Neural progenitor cell (in vitro differentiated cells): ENCODE measurements at regions not wholly inside any gene's neighbourhood (a gene's known extent, or its start where the extent isn't known, plus 50 kb on each side); places are given as distances from the start of the nearest gene placed in this dataset.

Experiments used
- DNase-seq: peaks from one replicate; pipeline ENCODE4 v3.0.0-alpha.2; 2016; ENCODE audit warnings: low spot score
- H2AFZ ChIP-seq: fragments of 200-600 bp; sonication (generic); replicated peaks from 2 replicates; pipeline ENCODE4 v1.6.1; 2016; ENCODE audit warnings: antibody characterized with exemption
- H3F3A ChIP-seq: fragments of 200-600 bp; sonication (generic); 2 replicates; pipeline ENCODE4 v1.6.1; 2016; ENCODE audit warnings: antibody characterized with exemption, low read depth
- H3K27ac ChIP-seq: fragments of 200-600 bp; sonication (generic); 2 replicates; pipeline ENCODE4 v1.5.1; 2016; ENCODE audit warnings: mild to moderate bottlenecking
- H3K27me3 ChIP-seq: fragments of 200-600 bp; sonication (generic); 2 replicates; pipeline ENCODE4 v1.6.1; 2016; ENCODE audit warnings: mild to moderate bottlenecking, moderate library complexity
- H3K36me3 ChIP-seq: fragments of 200-600 bp; sonication (generic); 2 replicates; pipeline ENCODE4 v1.5.1; 2016
- H3K4me1 ChIP-seq: fragments of 200-600 bp; sonication (generic); 2 replicates; pipeline ENCODE4 v1.6.1; 2016; ENCODE audit warnings: mixed run types
- H3K4me2 ChIP-seq: fragments of 200-600 bp; sonication (generic); 2 replicates; pipeline ENCODE4 v1.6.1; 2016
- H3K4me3 ChIP-seq: fragments of 200-600 bp; sonication (generic); 2 replicates; pipeline ENCODE4 v1.5.1; 2016
- H3K79me2 ChIP-seq: fragments of 200-600 bp; sonication (generic); 2 replicates; pipeline ENCODE4 v1.6.1; 2016; ENCODE audit warnings: low read depth
- H3K9ac ChIP-seq: fragments of 200-600 bp; sonication (generic); 2 replicates; pipeline ENCODE4 v1.6.1; 2016
- H3K9me3 ChIP-seq: fragments of 200-600 bp; sonication (generic); 2 replicates; pipeline ENCODE4 v1.5.1; 2016; ENCODE audit warnings: low read depth
- H4K20me1 ChIP-seq: fragments of 200-600 bp; sonication (generic); 2 replicates; pipeline ENCODE4 v1.6.1; 2016; ENCODE audit warnings: low read depth
- H3K27ac Mint-ChIP-seq: 3 replicates; pipeline ENCODE4 v1.8.0; 2021; ENCODE audit warnings: mixed read lengths
- H3K27me3 Mint-ChIP-seq: 2 replicates; pipeline ENCODE4 v1.8.0; 2022; ENCODE audit warnings: low read depth, mild to moderate bottlenecking, inconsistent platforms, moderate library complexity, mixed read lengths; ENCODE audit not compliant: insufficient read depth
- H3K36me3 Mint-ChIP-seq: 3 replicates; pipeline ENCODE4 v1.8.0; 2021; ENCODE audit warnings: mixed read lengths
- H3K4me1 Mint-ChIP-seq: 3 replicates; pipeline ENCODE4 v1.8.0; 2021; ENCODE audit warnings: mixed read lengths
- H3K4me3 Mint-ChIP-seq: 3 replicates; pipeline ENCODE4 v1.8.0; 2021; ENCODE audit warnings: mild to moderate bottlenecking, moderate library complexity, mixed read lengths
- H3K9me3 Mint-ChIP-seq: 3 replicates; pipeline ENCODE4 v1.8.0; 2020; ENCODE audit warnings: mixed read lengths
- CTCF ChIP-seq: fragments of 200-600 bp; sonication (generic); IDR thresholded peaks from 2 replicates; pipeline ENCODE4 v1.5.1; 2017; ENCODE audit warnings: antibody characterized with exemption, mild to moderate bottlenecking
- EZH2 ChIP-seq: fragments of 200-600 bp; sonication (generic); IDR thresholded peaks from 2 replicates; pipeline ENCODE4 v1.6.1; 2017; ENCODE audit warnings: antibody characterized with exemption, mild to moderate bottlenecking, moderate library complexity
- EZH2phosphoT487 ChIP-seq: fragments of 200-600 bp; sonication (generic); IDR thresholded peaks from 2 replicates; pipeline ENCODE4 v1.6.1; 2017; ENCODE audit warnings: antibody characterized with exemption

GRCh38 chr14:85263916-85264675, 265.8 kb upstream of the FLRT2 start:
- Histone ChIP-seq H3K4me3 (no peak overlapping the region), H4K20me1 (no peaks in the 10 kb centered on the region), H3K79me2 (no peaks in the 10 kb centered on the region), H3F3A (no peaks in the 10 kb centered on the region), H2AFZ (no peak overlapping the region), H3K4me2 (no peak overlapping the region), H3K9ac (no peak overlapping the region), H3K27ac (no peak overlapping the region), H3K27me3 (no peaks in the 10 kb centered on the region), H3K4me1 (no peaks in the 10 kb centered on the region), H3K36me3 (no peaks in the 10 kb centered on the region), H3K9me3 (no peaks in the 10 kb centered on the region)
- no peak for TF ChIP-seq EZH2
- TF ChIP-seq EZH2phosphoT487 = no peak
- no peak for TF ChIP-seq CTCF
- no peak for DNase-seq
- Mint-ChIP-seq H3K27ac (no peak overlapping the region), H3K4me3 (no peak overlapping the region), H3K4me1 (no peaks in the 10 kb centered on the region), H3K36me3 (no peaks in the 10 kb centered on the region), H3K9me3 (peaks cover 2% of the 10 kb centered on the region), H3K27me3 (no peaks in the 10 kb centered on the region)

GRCh38 chr14:85273099-85273677, 256.8 kb upstream of the FLRT2 start:
- no peaks in the 10 kb centered on the region for H3K36me3 Mint-ChIP-seq
- H3K4me1 ChIP-seq = no peaks in the 10 kb centered on the region
- H2AFZ ChIP-seq = no peak overlapping the region

DNA sequence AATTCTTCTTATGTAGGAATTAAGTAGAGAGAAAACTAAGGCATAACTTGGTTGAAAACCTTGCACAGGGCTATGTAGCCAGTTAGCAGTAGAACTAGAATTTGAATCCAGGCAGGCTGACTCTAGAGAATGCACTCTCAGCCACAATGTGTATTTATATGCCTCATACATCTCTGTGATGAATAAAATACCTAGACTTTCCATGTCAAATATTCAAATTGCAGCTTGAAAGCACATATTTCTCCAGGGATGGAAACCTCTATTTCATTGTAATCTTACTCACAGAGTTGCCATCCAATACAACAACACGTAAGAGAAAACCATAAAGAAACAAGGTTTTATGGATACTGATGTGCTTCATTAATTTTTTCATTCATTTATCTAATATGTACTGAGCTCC, 256.0 kb upstream of the FLRT2 start:
- no peak overlapping the region for H3K27ac ChIP-seq
- H3K4me2 ChIP-seq = no peak overlapping the region
- H3K36me3 ChIP-seq = no peaks in the 10 kb centered on the region
- Mint-ChIP-seq H3K9me3 (no peaks in the 10 kb centered on the region), H3K27ac (no peak overlapping the region), H3K36me3 (no peaks in the 10 kb centered on the region), H3K4me3 (no peak overlapping the region), H3K4me1 (no peaks in the 10 kb centered on the region), H3K27me3 (no peaks in the 10 kb centered on the region)
- no peaks in the 10 kb centered on the region for H3K79me2 ChIP-seq
- no peaks in the 10 kb centered on the region for H3K4me1 ChIP-seq
- H3K9me3 ChIP-seq = no peaks in the 10 kb centered on the region
- H3K4me3 ChIP-seq = no peak overlapping the region
- no peak overlapping the region for H2AFZ ChIP-seq
- no peaks in the 10 kb centered on the region for H3K27me3 ChIP-seq
- no peak overlapping the region for H3K9ac ChIP-seq
- TF ChIP-seq EZH2phosphoT487 = no peak
- no peak for TF ChIP-seq CTCF
- no peak for TF ChIP-seq EZH2
- H3F3A ChIP-seq = no peaks in the 10 kb centered on the region
- H4K20me1 ChIP-seq = no peaks in the 10 kb centered on the region
- DNase-seq = no peak

More at GRCh38 chr14:85273099-85273677, 256.8 kb upstream of the FLRT2 start:
- TF ChIP-seq EZH2 = no peak
- no peak for TF ChIP-seq CTCF
- no peak for TF ChIP-seq EZH2phosphoT487
- Mint-ChIP-seq H3K4me1 (no peaks in the 10 kb centered on the region), H3K27me3 (no peaks in the 10 kb centered on the region), H3K27ac (no peak overlapping the region), H3K9me3 (no peaks in the 10 kb centered on the region), H3K4me3 (no peak overlapping the region)
- DNase-seq = no peak
- Histone ChIP-seq H3K4me2 (no peak overlapping the region), H3K9ac (no peak overlapping the region), H3K9me3 (no peaks in the 10 kb centered on the region), H4K20me1 (no peaks in the 10 kb centered on the region), H3K79me2 (no peaks in the 10 kb centered on the region), H3K27me3 (no peaks in the 10 kb centered on the region), H3F3A (no peaks in the 10 kb centered on the region), H3K4me3 (no peak overlapping the region), H3K27ac (no peak overlapping the region), H3K36me3 (no peaks in the 10 kb centered on the region)
